H1 (cell line): ENCODE measurements at regions not wholly inside any gene's neighbourhood (a gene's known extent, or its start where the extent isn't known, plus 50 kb on each side); places are given as distances from the start of the nearest gene placed in this dataset.

Source experiments
- CTCF ChIA-PET: fragments of 300-600 bp; sonication (Branson Sonifier 250); formaldehyde crosslinking; loops from one replicate; lab custom pipeline; 2021; ENCODE audit not compliant: partially characterized antibody; lab: Charles Lee
- POLR2A ChIA-PET: fragments of 300-600 bp; sonication (Branson Sonifier 250); formaldehyde crosslinking; loops from one replicate; lab custom pipeline; 2021; ENCODE audit warnings: inconsistent platforms; ENCODE audit not compliant: partially characterized antibody; lab: Charles Lee
- DNase-seq, 2 experiments: peaks; one replicate each; pipeline versions ENCODE4 v3.0.0 to v3.0.0-alpha.2; 2010 to 2022; ENCODE audit warnings: low spot score in 2 of 2, low read depth in 1 of 2, mixed read lengths in 1 of 2
- FAIRE-seq: peaks from 2 replicates; lab custom pipeline; 2011; peaks lifted over from hg19 to GRCh38; lab: Jason Lieb, UNC
- H2AFZ ChIP-seq: 2 replicates; pipeline ENCODE4 v1.8.1; 2012; ENCODE audit warnings: low read length, inconsistent platforms
- H2AK5ac ChIP-seq: 2 replicates; pipeline ENCODE4 v1.6.1; 2013; ENCODE audit warnings: low read depth, low read length
- H2BK120ac ChIP-seq: replicated peaks from 2 replicates; pipeline ENCODE3; 2013; ENCODE audit warnings: low read depth, low read length, inconsistent platforms
- H2BK12ac ChIP-seq: 2 replicates; pipeline ENCODE4 v1.6.1; 2013; ENCODE audit warnings: low read depth, low read length
- H2BK15ac ChIP-seq: 2 replicates; pipeline ENCODE4 v1.6.1; 2013; ENCODE audit warnings: low read length
- H2BK20ac ChIP-seq: 2 replicates; pipeline ENCODE4 v1.6.1; 2013; ENCODE audit warnings: low read length
- H2BK5ac ChIP-seq: 2 replicates; pipeline ENCODE4 v1.6.1; 2013; ENCODE audit warnings: low read depth, low read length
- H3K14ac ChIP-seq: 2 replicates; pipeline ENCODE4 v1.6.1; 2013; ENCODE audit warnings: inconsistent platforms; ENCODE audit not compliant: insufficient read length
- H3K18ac ChIP-seq: 2 replicates; pipeline ENCODE4 v1.6.1; 2013; ENCODE audit warnings: low read length; ENCODE audit errors: extremely low read depth
- H3K23ac ChIP-seq: 2 replicates; pipeline ENCODE4 v1.6.1; 2013; ENCODE audit warnings: inconsistent platforms; ENCODE audit not compliant: insufficient read length
- H3K23me2 ChIP-seq: 2 replicates; pipeline ENCODE4 v1.6.1; 2013; ENCODE audit warnings: low read depth, low read length
- H3K27ac ChIP-seq: 2 replicates; pipeline ENCODE4 v1.6.1; 2011; ENCODE audit warnings: low read depth, low read length, inconsistent platforms
- H3K27me3 ChIP-seq, 4 experiments: replicated peaks in 1 of 4; 1 replicate in 1 of 4; 2 replicates in 3 of 4; pipeline versions ENCODE4 v1.6.1 to v1.8.1; 2011 to 2013; ENCODE audit warnings: low read length in 3 of 4, mild to moderate bottlenecking in 3 of 4, inconsistent platforms in 2 of 4, mixed read lengths in 2 of 4, moderate library complexity in 1 of 4; ENCODE audit not compliant: control insufficient read depth in 3 of 4, insufficient read depth in 3 of 4; ENCODE audit errors: extremely low read depth in 1 of 4
- H3K36me3 ChIP-seq, 4 experiments: 2 replicates each; pipeline versions ENCODE4 v1.6.1 to v1.8.1; 2011 to 2013; ENCODE audit warnings: mild to moderate bottlenecking in 4 of 4, low read length in 3 of 4, moderate library complexity in 2 of 4, control low read depth in 1 of 4, inconsistent platforms in 1 of 4; ENCODE audit not compliant: insufficient read depth in 4 of 4, control insufficient read depth in 2 of 4
- H3K4ac ChIP-seq: replicated peaks from 2 replicates; pipeline ENCODE3; 2013; ENCODE audit warnings: low read length, low read depth, mixed read lengths, inconsistent platforms; ENCODE audit not compliant: insufficient read length
- H3K4me1 ChIP-seq, 4 experiments: replicated peaks in 1 of 4; 1 replicate in 1 of 4; 2 replicates in 3 of 4; pipeline versions ENCODE4 v1.6.1 to v1.8.1; 2011 to 2013; ENCODE audit warnings: low read length in 3 of 4, inconsistent platforms in 2 of 4, mixed read lengths in 1 of 4; ENCODE audit not compliant: insufficient read depth in 4 of 4, control insufficient read depth in 3 of 4
- H3K4me2 ChIP-seq, 2 experiments: 2 replicates each; pipeline versions ENCODE4 v1.6.1 to v1.8.1; 2011 to 2013; ENCODE audit warnings: low read depth in 2 of 2, low read length in 2 of 2, control low read depth in 1 of 2, inconsistent platforms in 1 of 2, mild to moderate bottlenecking in 1 of 2; ENCODE audit not compliant: insufficient read depth in 1 of 2
- H3K4me3 ChIP-seq, 4 experiments: fragments of 200-600, 300-600 bp in 1 of 4; sonication (generic), shearing (Covaris generic), sonication (Bioruptor Twin) in 1 of 4; 2 replicates each; pipeline versions ENCODE4 v1.5.1 to v1.8.1; 2011 to 2016; ENCODE audit warnings: low read length in 4 of 4, low read depth in 3 of 4, control low read depth in 2 of 4, inconsistent platforms in 2 of 4, mild to moderate bottlenecking in 2 of 4, mixed read lengths in 1 of 4, moderate library complexity in 1 of 4; ENCODE audit not compliant: insufficient read depth in 2 of 4; ENCODE audit errors: extremely low read depth in 1 of 4
- H3K56ac ChIP-seq: replicated peaks from 2 replicates; pipeline ENCODE3; 2013; ENCODE audit warnings: low read depth, mild to moderate bottlenecking, mixed read lengths, low read length, inconsistent platforms; ENCODE audit not compliant: insufficient read length
- H3K79me1 ChIP-seq: 2 replicates; pipeline ENCODE4 v1.6.1; 2013; ENCODE audit warnings: low read depth, low read length, control low read depth
- H3K79me2 ChIP-seq, 2 experiments: 2 replicates each; pipeline versions ENCODE4 v1.6.1 to v1.8.1; 2012 to 2013; ENCODE audit warnings: low read length in 2 of 2, mild to moderate bottlenecking in 2 of 2, inconsistent platforms in 1 of 2; ENCODE audit not compliant: insufficient read depth in 2 of 2, control insufficient read depth in 1 of 2
- H3K9ac ChIP-seq, 4 experiments: replicated peaks in 1 of 4; 1 replicate in 1 of 4; 2 replicates in 3 of 4; pipeline versions ENCODE4 v1.6.1 to v1.8.1; 2011 to 2013; ENCODE audit warnings: low read depth in 3 of 4, low read length in 3 of 4, control low read depth in 2 of 4, mild to moderate bottlenecking in 2 of 4, moderate library complexity in 2 of 4, inconsistent platforms in 1 of 4; ENCODE audit errors: extremely low read depth in 1 of 4
- H3K9me3 ChIP-seq, 2 experiments: 2 replicates each; pipeline versions ENCODE4 v1.6.1 to v1.8.1; 2012 to 2013; ENCODE audit warnings: mild to moderate bottlenecking in 2 of 2, moderate library complexity in 2 of 2, control low read depth in 1 of 2, inconsistent platforms in 1 of 2, low read depth in 1 of 2, low read length in 1 of 2, mixed read lengths in 1 of 2; ENCODE audit not compliant: insufficient read depth in 2 of 2
- H4K20me1 ChIP-seq, 2 experiments: replicated peaks in 1 of 2; 2 replicates each; pipeline versions ENCODE3 to v1.8.1; 2011 to 2013; ENCODE audit warnings: inconsistent platforms in 2 of 2, low read length in 2 of 2, mild to moderate bottlenecking in 1 of 2; ENCODE audit not compliant: insufficient read depth in 2 of 2, control insufficient read depth in 1 of 2
- H4K5ac ChIP-seq: 2 replicates; pipeline ENCODE4 v1.6.1; 2013; ENCODE audit warnings: low read length, low read depth, mixed read lengths, inconsistent platforms; ENCODE audit not compliant: insufficient read length
- H4K8ac ChIP-seq: 2 replicates; pipeline ENCODE4 v1.8.0; 2013; ENCODE audit warnings: mild to moderate bottlenecking, moderate library complexity, low read length, inconsistent platforms; ENCODE audit not compliant: insufficient read depth; ENCODE audit errors: extremely low read depth
- H4K91ac ChIP-seq: replicated peaks from 2 replicates; pipeline ENCODE3; 2013; ENCODE audit warnings: low read length, mixed read lengths, inconsistent platforms; ENCODE audit not compliant: insufficient read length
- BRCA1 ChIP-seq: IDR thresholded peaks from 2 replicates; pipeline ENCODE4 v1.6.1; 2012; ENCODE audit warnings: low read depth, low read length, improper control_type of control experiment
- TAF7 ChIP-seq: optimal IDR thresholded peaks from 2 replicates; pipeline ENCODE3; 2011; ENCODE audit warnings: low read depth, mild to moderate bottlenecking, inconsistent platforms, low read length, moderate library complexity, borderline replicate concordance
- TCF12 ChIP-seq: IDR thresholded peaks from 2 replicates; pipeline ENCODE4 v1.6.1; 2011; ENCODE audit warnings: low read depth, mild to moderate bottlenecking, low read length
- WGBS, 2 experiments: shearing (Covaris generic) in 1 of 2; methylation state at CpG; one replicate each; pipeline versions ENCODE4 v1.1.6 to v1.1.7; 2013 to 2015; ENCODE audit warnings: low lambda C conversion rate in 2 of 2, mixed read lengths in 2 of 2, inconsistent platforms in 1 of 2, low coverage in 1 of 2, missing lambda C conversion rate in 1 of 2; ENCODE audit not compliant: insufficient replicate concordance in 2 of 2, insufficient coverage in 1 of 2, insufficient read length in 1 of 2; ENCODE audit errors: extremely low coverage in 1 of 2, missing lambda C conversion rate in 1 of 2; 5-methylcytosine and 5-hydroxymethylcytosine counted together
- TF ChIP-seq, protein P1 (sequence below): IDR thresholded peaks from 2 replicates; pipeline ENCODE4 v1.6.1; 2012; ENCODE audit warnings: inconsistent platforms
- TF ChIP-seq, protein P2 (sequence below): IDR thresholded peaks from 2 replicates; pipeline ENCODE4 v1.6.1; 2011; ENCODE audit warnings: low read length, improper control_type of control experiment

DNA sequence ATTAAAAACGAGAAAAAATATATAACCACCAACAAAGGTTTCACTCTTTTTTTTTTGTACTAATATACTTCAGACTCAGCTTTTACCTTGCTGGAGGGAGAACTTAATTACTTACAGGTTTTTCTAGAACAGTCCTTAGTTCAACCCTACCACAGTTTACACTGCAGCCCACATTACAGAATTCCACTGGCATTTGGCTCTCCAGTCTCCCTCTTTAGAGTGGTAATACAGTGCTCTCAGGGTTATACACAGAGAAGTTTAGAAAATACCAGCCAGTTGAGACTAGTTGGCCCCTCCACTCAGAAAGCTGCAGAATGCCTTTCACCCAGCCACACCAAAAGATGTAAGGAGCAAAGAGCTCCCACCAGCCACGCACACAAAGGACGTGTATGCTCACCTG, 122.3 kb upstream of the DIO3 start:
- Histone ChIP-seq H2BK120ac (no peak overlapping the region), H3K27ac (no peak overlapping the region), H2BK5ac (no peak overlapping the region), H3K23me2 (no peaks in the 10 kb centered on the region), H3K79me2 (no peaks in the 10 kb centered on the region), H3K4me2 (no peak overlapping the region), H3K23ac (no peak overlapping the region), H4K91ac (no peak overlapping the region), H3K56ac (no peak overlapping the region), H3K36me3 (no peaks in the 10 kb centered on the region), H3K14ac (no peak overlapping the region), H2AK5ac (no peak overlapping the region), H2BK20ac (no peak overlapping the region), H3K4ac (no peak overlapping the region), H3K27me3 (0 out of 7 replicates have a peak, but pooled peaks cover 0 to 2% (median 0%) of the 10 kb centered on the region in 4 experiments), H3K4me1 (0 out of 7 replicates have a peak, but pooled peaks cover 0 to 2% (median 0%) of the 10 kb centered on the region in 4 experiments), H4K5ac (no peak overlapping the region), H4K8ac (no peak overlapping the region), H3K79me1 (no peaks in the 10 kb centered on the region), H3K9me3 (no peaks in the 10 kb centered on the region), H3K4me3 (no peak overlapping the region), H3K18ac (no peak overlapping the region), H4K20me1 (no peaks in the 10 kb centered on the region), H2BK12ac (no peak overlapping the region), H3K9ac (no peak overlapping the region), H2AFZ (no peak overlapping the region), H2BK15ac (no peak overlapping the region)
- ChIA-PET POLR2A (no interaction called here), CTCF (no interaction called here)
- TF ChIP-seq, protein P1, sequence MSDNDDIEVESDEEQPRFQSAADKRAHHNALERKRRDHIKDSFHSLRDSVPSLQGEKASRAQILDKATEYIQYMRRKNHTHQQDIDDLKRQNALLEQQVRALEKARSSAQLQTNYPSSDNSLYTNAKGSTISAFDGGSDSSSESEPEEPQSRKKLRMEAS = no peak
- TF ChIP-seq TAF7 (no peak), TCF12 (no peak), BRCA1 (no peak)
- TF ChIP-seq, protein P2, sequence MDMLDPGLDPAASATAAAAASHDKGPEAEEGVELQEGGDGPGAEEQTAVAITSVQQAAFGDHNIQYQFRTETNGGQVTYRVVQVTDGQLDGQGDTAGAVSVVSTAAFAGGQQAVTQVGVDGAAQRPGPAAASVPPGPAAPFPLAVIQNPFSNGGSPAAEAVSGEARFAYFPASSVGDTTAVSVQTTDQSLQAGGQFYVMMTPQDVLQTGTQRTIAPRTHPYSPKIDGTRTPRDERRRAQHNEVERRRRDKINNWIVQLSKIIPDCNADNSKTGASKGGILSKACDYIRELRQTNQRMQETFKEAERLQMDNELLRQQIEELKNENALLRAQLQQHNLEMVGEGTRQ = no peak
- WGBS, 2 experiments = 85% methylated on average over 3 of the region's 3 CpGs; no CpG with 5 or more reads in 1 of the 2 experiments
- FAIRE-seq (no peak), DNase-seq (no peak)
